A204.1 (cell line): ENCODE measurements at regions not wholly inside any gene's neighbourhood (a gene's known extent, or its start where the extent isn't known, plus 50 kb on each side); places are given as distances from the start of the nearest gene placed in this dataset.

Experiments
- FAIRE-seq: peaks from 2 replicates; lab custom pipeline; 2012; peaks lifted over from hg19 to GRCh38; lab: Jason Lieb, UNC

GRCh38 chr4:11593576-11594116 lies 165.0 kb upstream of the HS3ST1 start:
- no peak for FAIRE-seq

DNA sequence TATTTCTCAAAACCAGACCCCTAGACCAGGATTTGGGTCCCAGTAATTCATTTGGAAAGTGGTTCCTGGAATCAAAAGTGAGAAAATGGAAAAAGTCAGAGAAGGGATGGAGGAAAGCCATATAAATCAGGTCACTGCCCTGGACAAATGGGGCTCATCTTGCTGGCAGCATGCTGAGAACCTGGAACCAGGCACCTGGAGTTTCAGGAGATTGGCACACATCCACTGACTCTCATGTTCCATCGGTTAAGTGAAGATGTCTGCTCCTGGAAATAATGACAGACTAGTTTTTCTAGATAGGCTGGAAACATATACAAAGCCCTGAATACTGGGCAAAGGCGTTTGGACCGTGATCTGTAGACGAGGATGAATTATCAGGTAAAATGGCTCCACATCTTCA lies 163.6 kb upstream of the HS3ST1 start:
- no peak for FAIRE-seq

- no peak for FAIRE-seq
Measured at GRCh38 chr4:11590132-11590531, 161.4 kb upstream of the HS3ST1 start.

- no peak for FAIRE-seq
Measured at GRCh38 chr4:11589676-11590075, 161.0 kb upstream of the HS3ST1 start.

GRCh38 chr4:11587797-11588196 lies 159.1 kb upstream of the HS3ST1 start:
- FAIRE-seq = no peak

DNA sequence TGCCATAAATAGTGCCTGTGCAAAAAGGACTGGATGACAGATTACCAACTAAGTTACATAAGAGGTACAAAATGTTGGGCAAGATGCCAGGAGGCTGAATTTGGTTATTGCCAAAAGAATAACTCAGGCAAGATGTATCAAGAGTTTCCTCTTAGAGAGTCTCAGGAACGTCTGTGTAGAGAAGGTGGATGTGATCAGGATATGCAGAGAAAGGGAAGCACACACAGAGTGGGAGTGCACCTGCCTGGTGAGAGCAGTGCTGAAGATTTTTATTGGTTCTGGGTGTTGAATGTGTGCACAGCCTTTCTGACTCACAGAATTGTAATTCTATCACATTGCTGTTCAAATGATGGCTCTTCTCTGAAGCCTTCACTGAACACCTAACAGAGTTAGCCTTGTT lies 156.8 kb upstream of the HS3ST1 start:
- FAIRE-seq = no peak

GRCh38 chr4:11568511-11568910 lies 139.8 kb upstream of the HS3ST1 start:
- FAIRE-seq = no peak

GRCh38 chr4:11566444-11567022 lies 137.8 kb upstream of the HS3ST1 start:
- no peak for FAIRE-seq

GRCh38 chr4:11565899-11566298 lies 137.2 kb upstream of the HS3ST1 start:
- no peak for FAIRE-seq

GRCh38 chr4:11565213-11565612 lies 136.5 kb upstream of the HS3ST1 start:
- no peak for FAIRE-seq

DNA sequence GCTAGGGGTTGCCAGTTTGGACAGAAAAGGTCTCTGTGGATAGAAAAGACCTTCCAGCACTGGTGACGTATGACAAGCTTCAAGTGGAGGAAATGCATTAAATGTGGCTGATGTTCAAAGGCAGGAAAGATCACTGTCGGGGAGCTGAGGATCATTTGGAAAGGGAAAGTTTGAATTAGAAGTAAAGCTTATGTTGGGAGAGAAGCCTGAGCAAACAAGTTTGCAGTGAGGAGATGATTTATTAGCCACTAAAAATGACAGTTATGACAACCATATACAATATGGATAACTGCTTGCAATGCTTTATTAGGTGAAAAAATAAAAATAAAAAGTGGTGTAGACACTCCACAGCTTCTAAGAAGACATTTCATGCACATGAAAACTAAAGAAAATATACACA lies 135.3 kb upstream of the HS3ST1 start:
- FAIRE-seq = no peak

- FAIRE-seq = no peak
Measured at GRCh38 chr4:11549525-11549924, 120.8 kb upstream of the HS3ST1 start.

DNA sequence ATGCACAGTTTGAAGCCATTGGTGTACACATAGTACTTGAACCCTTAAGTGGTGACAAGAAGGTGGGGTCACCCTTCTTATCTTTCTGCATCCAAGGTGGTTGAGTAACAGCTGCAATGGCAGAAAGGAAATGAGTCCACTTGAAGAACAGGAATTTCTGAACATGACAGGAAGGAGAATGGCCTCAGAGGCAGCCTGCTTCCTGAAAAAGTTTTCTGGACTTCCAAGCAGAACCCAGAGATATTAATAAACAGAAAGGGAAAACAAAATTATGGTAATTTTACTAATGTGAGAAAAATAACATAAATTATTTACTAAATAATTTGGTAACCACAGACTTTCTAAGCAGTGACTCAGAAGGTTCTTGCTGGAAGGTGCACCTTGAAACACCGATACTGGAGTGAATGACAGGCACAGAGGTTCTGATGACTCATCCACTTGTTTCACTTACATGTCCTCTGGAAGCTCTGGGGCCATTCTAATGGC lies 119.9 kb upstream of the HS3ST1 start:
- no peak for FAIRE-seq

GRCh38 chr4:11546391-11547175 lies 117.9 kb upstream of the HS3ST1 start:
- no peak for FAIRE-seq

DNA sequence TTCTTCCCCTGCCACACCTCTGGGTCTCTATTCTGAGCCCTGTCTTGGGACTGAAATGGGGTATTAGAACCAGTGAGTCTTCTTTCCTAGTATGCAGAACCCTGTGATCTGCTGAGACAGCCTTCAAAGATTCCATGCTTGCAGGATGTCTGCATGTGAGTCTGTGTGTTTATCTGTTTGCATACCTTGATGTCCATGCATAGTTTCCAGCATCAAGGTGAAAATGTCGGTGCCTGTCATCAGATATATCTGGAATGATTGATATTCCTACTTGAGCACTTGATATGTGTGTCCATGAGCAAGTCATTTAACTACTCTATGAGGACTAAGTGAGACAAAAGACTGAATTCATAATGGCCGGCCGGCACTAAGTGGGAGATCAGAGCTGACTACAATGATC lies 117.0 kb upstream of the HS3ST1 start:
- no peak for FAIRE-seq

DNA sequence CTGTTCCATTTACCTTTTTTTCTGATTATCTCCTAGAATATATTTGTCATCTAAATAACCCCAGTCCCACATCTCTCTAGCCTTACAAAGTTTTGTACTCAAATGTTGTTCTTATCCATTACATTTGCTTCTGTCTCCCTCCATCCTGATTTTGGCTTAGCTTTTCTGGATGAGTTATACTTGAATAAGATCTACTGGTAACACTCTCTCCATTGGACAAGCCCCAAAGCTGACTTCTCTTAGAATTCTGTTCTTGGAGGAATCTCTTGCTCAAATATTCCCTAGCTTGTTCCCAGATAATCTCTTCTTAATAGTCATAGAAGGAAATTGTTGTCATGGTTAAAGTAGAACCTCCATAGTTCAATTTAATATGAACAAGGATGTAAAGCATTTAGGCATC lies 115.5 kb upstream of the HS3ST1 start:
- no peak for FAIRE-seq

- no peak for FAIRE-seq
Measured at GRCh38 chr4:11543706-11544105, 115.0 kb upstream of the HS3ST1 start.

- FAIRE-seq = no peak
Measured at GRCh38 chr4:11542952-11543351, 114.3 kb upstream of the HS3ST1 start.

GRCh38 chr4:11537846-11538245 lies 109.2 kb upstream of the HS3ST1 start:
- no peak for FAIRE-seq

DNA sequence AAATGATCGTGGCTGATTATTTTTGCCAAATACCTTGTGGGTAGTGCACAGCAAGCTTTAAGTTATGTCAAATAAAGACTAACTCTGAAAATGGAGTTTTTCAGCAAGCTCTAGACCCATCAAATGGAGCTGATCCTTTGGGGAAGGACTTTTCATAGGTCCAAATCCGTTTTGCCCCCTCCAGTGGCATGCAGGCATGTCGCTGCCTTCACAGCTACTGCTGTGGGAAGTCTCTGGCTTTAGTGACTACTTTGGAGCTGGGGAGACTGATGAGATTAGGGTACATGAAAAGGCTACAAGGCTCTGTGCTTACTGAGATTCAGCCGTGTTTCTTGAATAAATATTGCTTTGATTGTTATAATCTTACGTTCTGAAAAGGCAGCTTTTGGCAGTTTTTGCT lies 106.6 kb upstream of the HS3ST1 start:
- no peak for FAIRE-seq

GRCh38 chr4:11534623-11535302 lies 106.1 kb upstream of the HS3ST1 start:
- no peak for FAIRE-seq

GRCh38 chr4:11532138-11532537 lies 103.4 kb upstream of the HS3ST1 start:
- no peak for FAIRE-seq

GRCh38 chr4:11529625-11530201 lies 101.0 kb upstream of the HS3ST1 start:
- no peak for FAIRE-seq
